ENCODE measurements at regions not wholly inside any gene's neighbourhood (a gene's known extent, or its start where the extent isn't known, plus 50 kb on each side); places are given as distances from the start of the nearest gene placed in this dataset.

DNA sequence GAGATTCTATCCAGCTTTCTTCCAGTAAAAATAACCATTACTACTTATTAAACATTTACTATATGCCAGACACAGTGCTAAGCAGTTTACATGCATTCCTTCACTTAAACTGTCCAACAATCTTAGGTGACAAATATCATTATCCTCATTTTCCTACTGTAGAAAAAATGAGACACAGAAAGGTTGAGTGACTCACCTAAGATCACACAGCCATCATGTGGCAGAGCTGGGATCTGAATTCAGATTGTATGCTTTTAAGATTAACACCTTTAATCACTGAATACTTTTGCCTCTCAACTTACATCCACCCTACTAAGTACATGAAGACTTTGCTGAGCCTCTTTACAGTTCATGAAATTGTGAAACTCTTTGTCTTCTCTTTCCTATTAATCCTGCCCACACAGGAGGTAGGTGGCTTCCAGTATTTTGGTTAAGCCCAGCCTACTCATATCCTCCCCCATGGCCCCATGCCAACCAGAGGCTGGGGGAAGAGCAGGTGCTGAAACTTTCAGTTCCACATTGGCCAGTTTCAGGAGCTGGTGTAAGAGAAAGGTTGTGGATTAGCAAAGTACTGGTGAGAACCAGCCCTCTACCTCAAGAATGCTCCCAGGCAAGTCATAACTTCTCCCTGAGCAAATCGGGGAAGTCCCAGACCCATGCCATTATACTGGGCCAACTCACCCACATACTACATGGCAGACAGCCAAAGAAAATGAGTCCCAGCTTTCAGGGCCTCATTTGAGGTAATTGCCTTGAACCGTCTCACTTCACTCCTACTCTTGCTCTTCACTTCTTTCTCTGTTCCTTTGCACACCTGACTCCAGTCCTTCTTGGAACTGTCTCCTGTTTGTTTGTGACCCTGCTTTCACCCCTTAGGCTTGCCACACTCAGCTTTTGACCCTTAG lies 211.1 kb downstream of the GUCY2F start:
- H4K8ac ChIP-seq (replicated peaks; ENCODE audit: insufficient read length, low read depth, low read length) = no peak overlapping the region
- no peaks in the 10 kb centered on the region for H3K79me1 ChIP-seq (ENCODE audit: insufficient read depth, low read depth, low read length, poor library complexity, severe bottlenecking)
- no peak overlapping the region for H3K4ac ChIP-seq (ENCODE audit: low read depth, low read length)
- no peak overlapping the region for H2AFZ ChIP-seq (ENCODE audit: low read length)
- 0 out of 7 replicates have a peak, but pooled peaks cover 0 to 1% (median 0%) of the 10 kb centered on the region in 3 experiments for H3K36me3 Mint-ChIP-seq (ENCODE audit: insufficient read depth in 1 of 3, low read depth in 3 of 3)
- no peak overlapping the region for H4K5ac ChIP-seq (ENCODE audit: insufficient read length, low read depth, low read length)
- H3K27me3 Mint-ChIP-seq (ENCODE audit: low read depth) = no peaks in the 10 kb centered on the region
- no peak overlapping the region for H2BK120ac ChIP-seq (ENCODE audit: low read depth, low read length, poor library complexity, severe bottlenecking)
- H3K27ac Mint-ChIP-seq = no peak overlapping the region
- no peaks in the 10 kb centered on the region for H4K20me1 ChIP-seq (ENCODE audit: control insufficient read depth, insufficient read depth, insufficient read length)
- no peak overlapping the region for H3K14ac ChIP-seq (ENCODE audit: insufficient read depth, low read length)
- no peak overlapping the region for H2AK5ac ChIP-seq (ENCODE audit: insufficient read length, low read length)
- H3K27me3 ChIP-seq (ENCODE audit: insufficient read depth, low read length) = no peaks in the 10 kb centered on the region
- H3T11ph ChIP-seq (ENCODE audit: low read length) = no peak overlapping the region
- H3K9me3 ChIP-seq (ENCODE audit: control insufficient read depth, low read depth, low read length) = no peaks in the 10 kb centered on the region
- H2BK5ac ChIP-seq (ENCODE audit: insufficient read length, low read length) = no peak overlapping the region
- H3K4me1 Mint-ChIP-seq = peaks cover 5% of the 10 kb centered on the region in 2 experiments
- no peak overlapping the region for H3K4me3 Mint-ChIP-seq
- no peaks in the 10 kb centered on the region for H3K79me2 ChIP-seq (ENCODE audit: insufficient read depth, low read length)
- no peak overlapping the region for H2BK20ac ChIP-seq (ENCODE audit: low read depth, low read length, poor library complexity, severe bottlenecking)
- no CpG with 5 or more reads among the region's 2 CpGs for WGBS (ENCODE audit: extremely low coverage, insufficient read length, low lambda C conversion rate)
- H3K18ac ChIP-seq (ENCODE audit: insufficient read length, low read depth, low read length) = no peak overlapping the region
- H2BK12ac ChIP-seq (ENCODE audit: insufficient read length, low read depth, low read length) = no peak overlapping the region
- no peak for TF ChIP-seq CTCF (conservative IDR thresholded peaks at IDR 0.05)
- H4K91ac ChIP-seq (ENCODE audit: insufficient read length, low read depth, low read length) = no peak overlapping the region
- H3K27ac ChIP-seq (ENCODE audit: insufficient read length, low read depth, low read length) = no peak overlapping the region
- H3K23me2 ChIP-seq (ENCODE audit: insufficient read length, low read depth, low read length, poor library complexity, severe bottlenecking) = no peaks in the 10 kb centered on the region
- no peak overlapping the region for H2BK15ac ChIP-seq (ENCODE audit: low read depth, low read length)
- DNase-seq = no peak
- H3K4me2 ChIP-seq (ENCODE audit: insufficient read depth, insufficient read length, low read length) = no peak overlapping the region
- no peak overlapping the region for H3K9ac ChIP-seq (ENCODE audit: extremely low read depth, insufficient read length, low read length)
- no peaks in the 10 kb centered on the region for H3K4me1 ChIP-seq (ENCODE audit: insufficient read depth, low read length)
- H3K23ac ChIP-seq (ENCODE audit: insufficient read length, low read depth, low read length) = no peak overlapping the region
- no peaks in the 10 kb centered on the region for H3K9me3 Mint-ChIP-seq
- no peak overlapping the region for H3K56ac ChIP-seq (ENCODE audit: insufficient read length, low read depth, low read length)
